HEK293T (cell line): ENCODE measurements at regions not wholly inside any gene's neighbourhood (a gene's known extent, or its start where the extent isn't known, plus 50 kb on each side); places are given as distances from the start of the nearest gene placed in this dataset.

Experiments used
- CTCF ChIA-PET: fragments of 350-600 bp; formaldehyde crosslinking; extraction: SDS; loops from one replicate; lab custom pipeline; 2021; ENCODE audit warnings: antibody characterized with exemption, inconsistent platforms; lab: Yijun Ruan, JAX
- POLR2A ChIA-PET: fragments of 350-600 bp; formaldehyde crosslinking; extraction: SDS; loops from one replicate; lab custom pipeline; 2020; ENCODE audit warnings: antibody characterized with exemption, inconsistent platforms; lab: Yijun Ruan, JAX
- DNase-seq: peaks from one replicate; pipeline ENCODE4 v3.0.0; 2012; ENCODE audit warnings: mixed read lengths; ENCODE audit errors: extremely low spot score
- ARNT ChIP-seq: fragments of 450-650 bp; IDR thresholded peaks from 2 replicates; pipeline ENCODE4 v1.6.1; 2017; ENCODE audit warnings: mild to moderate bottlenecking
- BHLHE40 ChIP-seq: fragments of 450-650 bp; IDR thresholded peaks from 2 replicates; pipeline ENCODE4 v1.6.1; 2016; ENCODE audit warnings: mild to moderate bottlenecking, moderate library complexity, borderline replicate concordance
- CTBP1 ChIP-seq: fragments of 450-650 bp; IDR thresholded peaks from 2 replicates; pipeline ENCODE4 v1.6.1; 2016; ENCODE audit warnings: borderline replicate concordance
- ELF4 ChIP-seq: fragments of 450-650 bp; IDR thresholded peaks from 2 replicates; pipeline ENCODE4 v1.6.1; 2017; ENCODE audit warnings: antibody characterized with exemption
- FOXA1 ChIP-seq: fragments of 450-650 bp; IDR thresholded peaks from 2 replicates; pipeline ENCODE4 v1.6.1; 2016; ENCODE audit warnings: mild to moderate bottlenecking
- FOXK2 ChIP-seq: fragments of 450-650 bp; IDR thresholded peaks from 2 replicates; pipeline ENCODE4 v1.6.1; 2016; ENCODE audit warnings: mild to moderate bottlenecking
- FOXM1 ChIP-seq: fragments of 450-650 bp; IDR thresholded peaks from 2 replicates; pipeline ENCODE4 v1.6.1; 2017; ENCODE audit warnings: mild to moderate bottlenecking, borderline replicate concordance
- HDGF ChIP-seq: fragments of 450-650 bp; IDR thresholded peaks from 2 replicates; pipeline ENCODE4 v1.6.1; 2017; ENCODE audit warnings: antibody characterized with exemption, borderline replicate concordance
- L3MBTL2 ChIP-seq: fragments of 450-650 bp; conservative IDR thresholded peaks from 2 replicates; pipeline ENCODE4 v1.6.1; 2016; ENCODE audit warnings: mild to moderate bottlenecking
- LEF1 ChIP-seq: fragments of 450-650 bp; IDR thresholded peaks from 2 replicates; pipeline ENCODE4 v1.6.1; 2017; ENCODE audit warnings: mild to moderate bottlenecking, borderline replicate concordance
- NFRKB ChIP-seq: fragments of 450-650 bp; IDR thresholded peaks from 2 replicates; pipeline ENCODE4 v1.6.1; 2016; ENCODE audit warnings: mild to moderate bottlenecking, moderate library complexity
- SP1 ChIP-seq: fragments of 450-650 bp; IDR thresholded peaks from 2 replicates; pipeline ENCODE4 v1.6.1; 2017
- SUZ12 ChIP-seq: fragments of 450-650 bp; IDR thresholded peaks from 2 replicates; pipeline ENCODE4 v1.6.1; 2016; ENCODE audit warnings: mild to moderate bottlenecking
- TARDBP ChIP-seq: fragments of 450-650 bp; IDR thresholded peaks from 2 replicates; pipeline ENCODE4 v1.6.1; 2016
- ZNF384 ChIP-seq: fragments of 450-650 bp; IDR thresholded peaks from 2 replicates; pipeline ENCODE4 v1.6.1; 2016
- TF ChIP-seq, protein P1 (sequence below): fragments of 450-650 bp; IDR thresholded peaks from 2 replicates; pipeline ENCODE4 v1.6.1; 2016

- TF ChIP-seq TARDBP (no peak), ARNT (no peak), LEF1 (no peak), ZNF384 (no peak), HDGF (no peak), FOXM1 (no peak), SUZ12 (no peak), SP1 (no peak), FOXK2 (no peak), L3MBTL2 (no peak), NFRKB (no peak), CTBP1 (no peak), FOXA1 (no peak), ELF4 (no peak), BHLHE40 (no peak)
- TF ChIP-seq, protein P1, sequence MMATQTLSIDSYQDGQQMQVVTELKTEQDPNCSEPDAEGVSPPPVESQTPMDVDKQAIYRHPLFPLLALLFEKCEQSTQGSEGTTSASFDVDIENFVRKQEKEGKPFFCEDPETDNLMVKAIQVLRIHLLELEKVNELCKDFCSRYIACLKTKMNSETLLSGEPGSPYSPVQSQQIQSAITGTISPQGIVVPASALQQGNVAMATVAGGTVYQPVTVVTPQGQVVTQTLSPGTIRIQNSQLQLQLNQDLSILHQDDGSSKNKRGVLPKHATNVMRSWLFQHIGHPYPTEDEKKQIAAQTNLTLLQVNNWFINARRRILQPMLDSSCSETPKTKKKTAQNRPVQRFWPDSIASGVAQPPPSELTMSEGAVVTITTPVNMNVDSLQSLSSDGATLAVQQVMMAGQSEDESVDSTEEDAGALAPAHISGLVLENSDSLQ: no peak
- CTCF ChIA-PET: no interaction called here
- POLR2A ChIA-PET: no interaction called here
- DNase-seq: no peak
These were observed 352.0 kb upstream of the TMTC1 start for GRCh38 chr12:30135776-30136175.

DNA sequence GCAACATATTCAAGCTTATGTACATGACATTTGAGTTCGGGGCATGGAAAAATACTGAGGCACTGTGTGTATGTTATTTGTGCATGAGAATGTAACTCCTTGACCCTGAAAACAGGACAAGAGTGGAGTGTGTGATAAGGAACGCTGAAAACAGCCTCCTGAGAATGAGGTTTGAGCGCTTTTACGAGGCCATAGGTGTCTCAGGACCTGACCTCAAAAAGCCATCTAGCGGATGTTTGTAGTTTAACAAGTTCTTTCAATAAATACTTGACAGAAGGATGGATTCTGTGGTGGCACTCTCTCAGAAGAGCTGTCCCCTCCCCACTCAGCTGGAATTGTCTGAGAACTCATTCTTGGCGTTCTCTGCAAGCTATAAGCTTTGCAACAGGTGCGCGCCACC is 350.5 kb upstream of the TMTC1 start:
- POLR2A ChIA-PET: no interaction called here
- TF ChIP-seq BHLHE40 (no peak), LEF1 (no peak), SP1 (no peak), HDGF (no peak), FOXM1 (no peak), FOXA1 (no peak), L3MBTL2 (no peak)
- TF ChIP-seq, protein P1: no peak
- DNase-seq: peak; percentile 41
- CTCF ChIA-PET: interaction anchor here (1.1 kb wide), 1 partner anchor 11 kb away, joined by 3 read pairs; no protein-coding TSS in a partner anchor

DNA sequence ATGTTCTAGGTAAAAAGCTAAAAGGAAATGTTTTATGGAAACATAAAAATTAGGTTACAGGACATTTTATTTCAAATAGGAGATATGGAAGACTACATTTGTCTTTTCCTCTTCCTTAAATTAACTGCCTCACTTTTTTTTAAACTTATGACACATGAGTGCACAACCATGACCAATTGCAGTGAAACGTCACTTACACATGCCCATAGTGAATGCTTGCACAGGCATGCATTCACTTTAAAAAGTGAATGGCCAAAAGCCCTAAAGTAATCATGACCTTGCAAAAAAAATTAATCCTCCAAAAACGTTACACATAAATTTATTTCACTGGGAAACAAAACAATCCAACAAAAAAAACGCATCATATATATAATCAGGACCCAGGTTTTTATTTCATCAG is 343.2 kb upstream of the TMTC1 start:
- no peak for TF ChIP-seq BHLHE40
- no peak for DNase-seq
- CTCF ChIA-PET: no interaction called here
- POLR2A ChIA-PET: no interaction called here

DNA sequence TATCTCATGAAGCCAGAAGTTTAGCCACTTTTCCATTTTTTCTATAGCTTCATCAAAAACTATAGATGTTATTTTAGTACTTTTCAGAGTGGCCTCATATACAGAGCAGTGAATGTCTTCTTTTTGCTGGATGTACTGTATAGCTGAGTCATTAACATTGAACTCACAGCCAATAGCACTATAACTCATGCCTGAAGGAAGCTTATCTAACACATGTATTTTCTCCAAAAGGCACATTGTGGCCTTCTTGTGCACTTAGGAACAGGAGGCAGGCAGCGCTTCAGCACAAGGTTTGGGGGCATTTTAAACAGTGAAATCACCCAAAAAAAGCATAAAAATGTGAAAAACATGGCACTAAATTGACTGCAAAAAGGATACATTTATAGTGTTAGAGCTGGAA is 336.8 kb upstream of the TMTC1 start:
- no peak for TF ChIP-seq SUZ12
- TF ChIP-seq TARDBP: no peak
- no peak for TF ChIP-seq FOXM1
- no peak for TF ChIP-seq ZNF384
- no peak for TF ChIP-seq ELF4
- no peak for TF ChIP-seq CTBP1
- TF ChIP-seq, protein P1: no peak
- no peak for TF ChIP-seq L3MBTL2
- no peak for TF ChIP-seq FOXK2
- TF ChIP-seq SP1: no peak
- TF ChIP-seq LEF1: no peak
- TF ChIP-seq ARNT: no peak
- no peak for DNase-seq
- ChIA-PET POLR2A (no interaction called here), CTCF (no interaction called here)

- ChIA-PET POLR2A (no interaction called here), CTCF (no interaction called here)
- DNase-seq: no peak
- TF ChIP-seq, protein P1: no peak
- no peak for TF ChIP-seq SUZ12
- no peak for TF ChIP-seq HDGF
- no peak for TF ChIP-seq FOXK2
- no peak for TF ChIP-seq CTBP1
- TF ChIP-seq ELF4: no peak
- no peak for TF ChIP-seq NFRKB
- TF ChIP-seq ZNF384: no peak
- TF ChIP-seq SP1: no peak
- no peak for TF ChIP-seq LEF1
- no peak for TF ChIP-seq ARNT
- TF ChIP-seq FOXM1: no peak
- no peak for TF ChIP-seq L3MBTL2
- TF ChIP-seq BHLHE40: no peak
- TF ChIP-seq TARDBP: no peak
- TF ChIP-seq FOXA1: no peak
These were observed 333.7 kb upstream of the TMTC1 start for GRCh38 chr12:30117483-30117882.

DNA sequence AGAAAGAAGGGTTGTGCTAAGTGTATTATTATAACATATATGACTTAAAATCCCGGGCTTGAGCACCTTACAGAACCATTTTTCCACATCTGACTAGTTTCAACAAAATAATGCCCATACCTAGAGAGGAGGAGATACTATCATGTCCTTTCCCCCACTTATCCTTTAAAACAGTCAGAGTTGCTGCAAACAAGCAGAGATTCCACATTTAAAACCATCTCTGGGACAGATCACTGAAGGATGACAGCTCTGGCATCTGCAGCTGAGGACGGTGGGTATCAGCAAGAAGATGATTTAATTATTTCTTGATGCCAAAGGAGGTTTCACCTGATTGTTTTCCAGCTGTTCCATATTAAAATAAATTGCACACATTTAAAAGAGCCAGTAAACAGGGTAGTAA is 328.0 kb upstream of the TMTC1 start:
- CTCF ChIA-PET: no interaction called here
- POLR2A ChIA-PET: no interaction called here
- no peak for DNase-seq
- TF ChIP-seq BHLHE40 (no peak), FOXM1 (no peak), TARDBP (no peak), FOXA1 (no peak), ARNT (no peak), ZNF384 (no peak), CTBP1 (no peak), NFRKB (no peak), L3MBTL2 (no peak), SP1 (no peak), FOXK2 (no peak), ELF4 (no peak), LEF1 (no peak)
- TF ChIP-seq, protein P1: no peak
